ENCODE measurements at regions not wholly inside any gene's neighbourhood (a gene's known extent, or its start where the extent isn't known, plus 50 kb on each side); places are given as distances from the start of the nearest gene placed in this dataset.

DNA sequence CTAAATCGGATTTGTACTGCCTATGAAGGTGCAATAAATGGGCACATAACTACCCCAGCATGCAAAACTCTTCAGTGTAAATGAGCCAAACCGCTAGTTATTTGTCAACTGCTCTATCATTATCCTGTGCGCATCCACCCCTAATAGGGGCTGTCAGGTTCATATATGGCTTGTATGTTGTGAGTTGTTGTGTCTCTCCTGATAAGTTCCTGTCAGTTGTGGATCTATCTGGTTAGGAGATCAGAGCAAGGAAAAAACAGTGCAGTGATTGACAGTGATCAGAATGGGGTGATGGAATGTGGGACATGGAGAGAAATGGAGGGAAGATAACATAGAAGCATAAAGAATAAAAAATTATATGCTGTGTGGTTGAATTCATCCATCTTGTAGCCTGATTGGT lies 686.9 kb upstream of the ID4 start:
- TF ChIP-seq POLR2A (IDR thresholded peaks at IDR 0.05; ENCODE audit: low read depth, low read length) (no peak), JUN (IDR thresholded peaks at IDR 0.05; ENCODE audit: borderline replicate concordance, insufficient read depth, insufficient read length, low read depth) (no peak), FOS (IDR thresholded peaks at IDR 0.05; ENCODE audit: borderline replicate concordance, insufficient read depth, low read length) (no peak), CTCF (IDR thresholded peaks at IDR 0.05; ENCODE audit: extremely low read depth in 1 of 2, insufficient read depth in 1 of 2, low read depth in 1 of 2, low read length in 2 of 2) (no peak), POLR2AphosphoS5 (IDR thresholded peaks at IDR 0.05; ENCODE audit: insufficient read depth, low read depth, low read length) (no peak), MYC (IDR thresholded peaks at IDR 0.05; ENCODE audit: low read depth, low read length) (no peak), EZH2 (IDR thresholded peaks at IDR 0.05; ENCODE audit: borderline replicate concordance, low read depth, low read length, severe bottlenecking) (no peak), GATA2 (IDR thresholded peaks at IDR 0.05; ENCODE audit: insufficient read depth, insufficient read length, low read depth, low read length) (no peak)
- TF ChIP-seq, protein P1, sequence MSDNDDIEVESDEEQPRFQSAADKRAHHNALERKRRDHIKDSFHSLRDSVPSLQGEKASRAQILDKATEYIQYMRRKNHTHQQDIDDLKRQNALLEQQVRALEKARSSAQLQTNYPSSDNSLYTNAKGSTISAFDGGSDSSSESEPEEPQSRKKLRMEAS (IDR thresholded peaks at IDR 0.05; ENCODE audit: insufficient read depth, insufficient read length): no peak

All from endothelial cell of umbilical vein (primary cell).